GM19035 (cell line): ENCODE measurements at regions not wholly inside any gene's neighbourhood (a gene's known extent, or its start where the extent isn't known, plus 50 kb on each side); places are given as distances from the start of the nearest gene placed in this dataset.
"Not testable (repeated sequence)": the region's sequence is repeated elsewhere in the genome, so short reads cannot be mapped to it uniquely, and the experiment has no call there.

Source experiments
- ATAC-seq: cut with Tn5 transposase; IDR thresholded peaks from one replicate; pipeline ENCODE4 v1.9.1; 2021; ENCODE audit not compliant: unreplicated experiment

DNA sequence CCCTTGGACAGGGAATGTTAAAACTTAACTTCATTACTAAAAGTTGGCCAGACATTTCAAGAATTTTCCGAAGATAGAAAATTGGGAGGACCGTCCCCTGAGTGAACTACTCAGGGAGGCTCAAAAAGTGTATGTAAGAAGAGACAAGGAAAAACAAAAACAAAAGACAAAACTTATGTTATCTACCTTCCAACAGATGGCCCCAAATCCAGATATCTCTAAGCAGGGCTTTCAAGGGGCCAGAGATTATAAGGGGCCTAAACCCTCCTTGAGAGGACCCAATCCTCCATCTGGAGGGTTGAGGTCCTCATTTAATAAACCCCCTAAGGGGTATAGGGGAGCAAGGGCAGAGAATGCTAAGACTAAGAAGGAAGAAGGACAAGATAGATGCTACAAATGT is 203.6 kb downstream of the SH2D4B start:
- no peak for ATAC-seq

DNA sequence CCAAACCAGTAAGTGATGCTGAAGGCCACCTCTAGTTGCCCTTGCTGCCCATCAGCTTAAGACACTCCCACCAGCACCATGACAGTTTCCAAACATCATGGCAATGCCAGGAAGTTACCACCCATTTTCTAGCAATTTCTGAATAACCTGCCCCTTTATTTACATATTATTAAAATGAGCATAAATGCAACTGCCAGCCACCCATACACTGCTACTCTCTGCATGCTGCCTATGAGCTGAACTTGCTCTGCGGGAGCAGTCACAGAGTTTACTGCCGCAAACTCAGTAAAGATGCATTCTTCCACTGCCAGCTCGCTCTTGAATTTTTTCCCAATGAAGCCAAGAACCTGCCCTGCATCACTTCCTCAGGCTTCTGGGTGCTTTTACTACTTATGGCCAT is 212.6 kb downstream of the SH2D4B start:
- no peak for ATAC-seq

DNA sequence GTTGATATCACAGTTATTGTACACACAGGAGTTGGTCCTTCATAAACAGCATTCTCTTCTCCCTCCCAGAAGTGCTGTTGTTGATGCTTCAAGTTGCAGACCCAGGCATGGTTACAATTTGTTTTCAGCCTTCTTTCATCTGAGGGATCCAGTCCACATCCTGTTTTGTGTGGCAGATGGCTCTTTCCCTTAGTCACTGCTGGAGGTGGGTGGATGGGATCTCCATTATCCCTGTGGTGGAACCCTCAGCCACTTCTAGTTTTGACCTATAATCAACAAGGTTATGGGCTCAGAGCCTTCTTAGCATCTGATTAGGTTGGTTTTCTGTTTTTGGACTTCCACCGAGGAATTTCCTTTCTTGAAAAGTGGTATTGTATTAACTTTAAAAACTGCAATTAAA is 214.2 kb downstream of the SH2D4B start:
- no peak for ATAC-seq

DNA sequence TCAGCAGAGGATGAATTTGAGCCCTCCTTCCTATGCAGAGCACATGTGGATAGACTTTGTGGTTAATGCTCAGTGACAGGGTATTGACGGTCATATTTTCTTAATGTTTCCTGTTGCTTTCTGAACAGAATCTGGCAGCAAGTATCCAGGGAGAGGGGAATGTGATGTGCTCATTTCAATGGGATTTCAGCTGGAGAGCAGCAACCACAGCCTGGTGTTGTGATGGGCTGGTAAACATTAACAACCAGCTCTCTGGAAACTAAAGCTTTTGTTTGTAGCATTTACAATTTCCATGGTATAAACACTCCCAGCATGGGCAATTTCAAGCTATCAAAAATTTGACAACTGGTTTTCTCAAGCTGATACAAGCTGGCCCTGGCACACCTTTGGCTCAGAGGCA is 215.9 kb downstream of the SH2D4B start:
- no peak for ATAC-seq

DNA sequence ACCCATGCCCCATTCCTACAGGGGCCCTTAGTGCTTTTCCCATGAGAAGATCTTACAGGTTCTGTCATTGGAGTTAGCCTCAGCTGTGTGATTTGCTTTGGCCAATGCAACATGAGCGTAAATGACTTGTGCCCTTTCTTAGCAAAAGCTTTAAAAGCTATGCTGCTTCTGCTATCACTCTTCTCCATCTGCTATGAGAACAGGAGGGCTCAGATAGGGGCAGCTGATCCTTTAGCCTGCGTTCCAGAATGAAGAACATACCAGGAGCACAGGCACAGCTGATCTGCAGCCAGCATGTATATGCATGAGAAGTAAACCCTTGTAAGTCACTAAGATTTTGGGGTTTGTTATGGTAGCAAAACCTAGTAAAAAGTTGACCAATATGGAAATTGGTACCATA is 218.2 kb downstream of the SH2D4B start:
- no peak for ATAC-seq

DNA sequence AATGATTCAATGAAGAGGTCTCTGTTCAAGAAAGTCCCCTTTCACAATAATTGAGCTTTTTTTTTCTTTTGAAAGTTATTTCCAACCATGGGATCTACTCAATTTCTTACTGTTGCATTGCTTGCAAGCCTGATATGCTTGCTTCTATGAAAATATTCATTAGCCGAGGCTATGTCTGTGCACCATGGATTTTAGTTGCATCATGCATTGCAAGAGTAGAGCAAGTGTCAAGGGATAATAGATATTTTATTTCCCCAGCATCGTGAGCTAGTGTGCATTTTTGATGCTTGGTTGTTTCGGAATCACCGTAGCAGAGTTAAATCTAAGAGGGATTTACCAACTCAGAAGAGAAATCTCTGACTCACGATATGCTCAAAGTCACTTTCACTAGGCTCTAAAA is 222.0 kb downstream of the SH2D4B start:
- ATAC-seq: no peak

DNA sequence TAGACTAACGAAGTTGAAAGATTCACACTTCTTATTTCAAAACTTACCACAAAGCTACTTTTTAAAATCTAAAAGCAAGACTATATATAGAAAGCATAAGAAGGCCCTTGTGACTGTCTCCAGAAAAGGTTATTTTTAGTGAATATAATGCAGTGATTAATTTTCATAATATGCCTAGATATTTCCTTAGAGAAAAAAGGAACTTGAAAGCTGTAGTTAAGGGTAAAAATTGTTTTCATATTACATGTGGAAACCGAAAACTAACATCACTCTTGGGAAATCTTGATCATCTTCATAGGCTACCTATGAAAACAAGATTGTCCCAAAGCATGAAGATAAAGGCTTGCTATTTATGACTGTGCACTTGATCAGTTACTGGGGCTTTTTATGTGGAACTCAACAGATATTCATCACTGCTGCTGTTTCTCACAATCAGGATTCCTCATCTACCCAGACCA is 223.2 kb downstream of the SH2D4B start:
- ATAC-seq: no peak

DNA sequence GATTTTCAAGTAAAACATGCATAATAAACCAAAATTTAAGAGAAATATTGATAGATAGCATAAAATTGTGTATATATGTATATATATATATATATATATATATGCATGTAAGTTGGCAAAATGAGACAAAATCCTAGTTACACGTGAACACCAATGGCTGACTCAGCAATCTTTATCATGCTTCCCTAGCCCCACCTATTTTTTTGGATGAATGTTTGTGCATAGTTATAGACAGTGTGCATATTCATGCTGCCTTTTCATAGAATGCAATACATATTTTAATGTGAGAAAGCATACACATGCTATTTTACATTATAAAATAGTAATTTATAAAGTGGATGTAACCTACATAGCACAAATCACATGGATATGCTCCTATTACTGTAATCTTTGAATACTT is 230.3 kb downstream of the SH2D4B start:
- ATAC-seq: no peak

DNA sequence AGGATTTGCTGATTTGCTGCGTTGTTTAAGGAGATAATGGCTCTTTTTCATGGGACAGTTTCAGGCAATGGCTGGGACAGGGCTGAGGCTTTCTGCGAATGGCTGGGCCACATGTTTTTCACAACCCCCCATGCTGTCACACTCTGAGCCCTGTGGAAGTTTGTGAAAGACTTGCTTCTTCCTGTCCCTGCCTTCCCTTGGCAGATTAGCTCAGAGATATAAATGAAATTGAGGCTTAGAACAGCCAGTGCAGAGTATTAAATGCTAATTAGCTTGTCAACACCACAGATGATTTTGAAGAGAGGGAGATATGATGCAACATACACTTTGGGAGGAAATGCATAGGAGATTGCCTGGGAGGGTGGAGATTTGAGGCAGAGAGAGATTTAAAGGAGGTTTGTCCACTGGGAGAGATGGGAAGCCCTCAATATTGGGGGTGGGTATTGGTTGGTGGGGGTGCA is 232.0 kb downstream of the SH2D4B start:
- no peak for ATAC-seq

DNA sequence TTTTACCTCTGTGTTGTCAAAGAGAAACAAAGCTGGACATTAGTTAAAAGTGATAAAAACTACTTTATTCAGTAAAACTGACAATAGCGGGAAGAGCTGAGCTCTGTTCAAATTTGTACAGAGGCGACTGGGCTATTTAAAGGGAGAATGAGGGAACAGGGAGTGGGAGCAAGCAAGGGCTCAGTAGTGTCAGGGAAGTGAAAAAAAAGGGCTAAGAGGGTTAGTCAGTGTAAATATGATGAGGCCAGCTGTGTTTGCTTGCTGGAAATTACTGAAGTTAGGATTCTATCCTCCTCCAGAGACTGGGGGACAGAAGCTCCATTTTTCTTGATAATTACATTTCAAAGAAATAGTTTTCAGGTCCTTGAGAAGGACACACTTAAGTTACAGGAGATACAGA is 232.5 kb downstream of the SH2D4B start:
- ATAC-seq: no peak

DNA sequence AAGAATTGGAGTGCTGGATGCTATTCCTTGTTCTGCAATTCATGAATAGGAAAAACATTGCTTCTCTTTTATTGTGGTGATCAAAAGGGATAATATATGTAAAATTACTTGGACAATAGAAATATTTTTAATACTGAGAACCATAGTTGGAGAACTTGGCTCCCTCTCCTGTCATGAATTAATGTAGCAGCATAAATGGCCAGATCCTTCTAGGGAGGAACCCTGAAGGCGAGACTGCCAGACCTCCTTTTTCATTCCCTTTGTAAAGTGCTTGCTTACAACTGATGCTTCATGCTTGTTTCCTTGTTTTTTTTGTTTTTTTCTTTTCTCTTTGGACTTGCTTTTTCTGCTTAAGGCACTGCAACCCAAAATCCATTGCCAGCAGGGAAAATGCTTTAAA is 233.6 kb downstream of the SH2D4B start:
- ATAC-seq: no peak

DNA sequence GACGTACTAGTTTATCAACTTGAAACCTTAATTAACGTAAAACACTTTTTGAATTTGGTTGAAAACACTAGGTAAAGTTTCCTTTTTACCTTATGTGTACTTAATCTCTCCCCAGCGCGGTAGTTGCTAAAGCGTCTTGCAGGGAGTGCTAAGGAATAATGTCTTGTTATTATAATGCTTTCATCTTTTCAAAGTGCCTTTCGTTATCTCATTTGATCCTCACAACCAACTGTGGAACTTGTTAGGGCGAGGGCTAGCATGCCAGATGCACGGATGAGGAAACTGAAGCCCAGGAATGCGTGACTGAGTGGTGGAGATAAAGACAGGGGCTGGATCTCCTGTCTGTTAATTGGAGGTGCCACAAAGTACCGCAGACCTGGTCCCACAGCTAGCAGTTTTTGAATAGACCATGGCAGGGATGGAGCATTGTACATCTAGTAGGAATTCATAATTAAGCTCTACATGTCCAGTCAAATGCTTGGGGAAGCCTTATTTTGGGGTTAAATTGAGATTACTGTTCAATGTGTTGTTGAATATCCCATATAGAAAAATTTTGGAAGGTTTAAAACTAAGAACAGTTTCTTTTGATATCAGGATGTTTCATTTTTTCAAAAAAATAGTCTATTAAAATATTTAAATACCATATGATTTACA is 234.3 kb downstream of the SH2D4B start:
- ATAC-seq: no peak

DNA sequence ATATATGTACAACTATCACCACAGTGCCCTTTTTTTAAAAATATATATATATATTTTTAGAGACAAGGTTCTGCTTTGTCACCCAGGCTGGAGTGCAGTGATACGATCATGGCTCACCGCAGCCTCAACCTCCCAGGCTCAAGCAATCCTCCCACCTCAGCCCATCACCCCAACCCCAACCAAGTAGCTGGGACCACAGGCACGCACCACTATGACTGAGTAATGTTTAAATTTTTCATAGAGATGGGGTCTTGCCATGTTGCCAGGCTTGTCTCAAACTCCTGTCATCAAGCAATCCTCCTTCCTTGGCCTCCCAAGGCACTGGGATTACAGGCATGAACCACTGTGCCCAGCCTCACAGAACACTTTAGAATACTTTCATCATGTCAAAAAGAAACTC is 234.9 kb downstream of the SH2D4B start:
- no peak for ATAC-seq

DNA sequence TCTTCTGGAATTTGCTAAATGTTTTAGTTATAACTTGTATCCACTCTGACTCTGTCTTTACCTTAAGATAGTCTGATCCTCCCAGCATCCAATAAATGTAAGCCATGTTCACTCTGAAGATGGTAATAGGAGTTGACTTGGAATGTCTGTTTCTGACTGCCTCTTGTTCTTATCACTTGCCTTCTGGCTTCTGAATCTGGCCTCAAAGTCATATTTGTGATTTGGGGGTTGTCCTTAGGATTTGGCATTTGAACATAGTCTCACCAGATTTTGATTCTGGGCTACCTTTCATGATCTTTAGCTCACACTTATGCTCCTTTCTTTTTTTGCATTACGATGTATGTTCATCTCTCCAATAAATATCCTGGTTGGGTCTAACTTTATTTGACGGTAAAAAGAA is 247.0 kb downstream of the SH2D4B start:
- no peak for ATAC-seq

DNA sequence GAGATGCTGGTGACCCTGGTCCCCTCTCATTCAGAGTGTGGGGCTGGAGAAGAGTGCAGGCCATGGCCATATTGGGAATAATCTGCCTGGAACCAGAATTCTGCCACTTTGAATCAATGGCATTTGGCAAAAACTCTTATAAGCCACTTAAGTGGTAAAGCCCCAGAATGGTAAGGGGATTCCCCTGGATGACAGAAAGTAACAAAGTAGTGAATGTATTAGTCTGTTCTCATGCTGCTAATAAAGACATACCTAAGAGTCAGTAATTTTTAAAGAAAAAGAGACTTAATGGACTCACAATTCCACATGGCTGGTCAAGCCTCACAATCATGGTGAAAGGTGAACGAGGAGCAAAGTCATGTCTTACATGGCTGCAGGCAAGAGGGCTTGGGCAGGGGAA is 248.6 kb downstream of the SH2D4B start:
- ATAC-seq: no peak

DNA sequence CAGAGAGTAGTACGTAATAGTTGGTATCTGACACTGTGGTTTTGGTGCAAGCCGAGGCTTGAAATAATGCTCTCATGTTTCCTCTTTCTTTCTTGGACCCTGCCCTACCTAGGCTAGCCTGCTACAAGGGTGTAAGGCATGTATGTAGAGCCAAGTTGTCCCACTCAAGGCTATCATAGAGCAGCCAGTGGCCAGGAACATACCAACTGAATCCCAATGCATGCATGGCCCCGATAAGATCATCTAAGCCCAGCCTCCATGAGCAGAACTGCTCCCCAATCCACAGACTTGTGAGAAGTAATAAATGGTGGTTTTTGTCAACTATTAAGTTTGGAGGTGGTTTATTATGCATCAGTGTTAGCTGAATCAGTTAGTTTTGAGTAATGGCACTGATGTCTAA is 250.2 kb downstream of the SH2D4B start:
- ATAC-seq: no peak

DNA sequence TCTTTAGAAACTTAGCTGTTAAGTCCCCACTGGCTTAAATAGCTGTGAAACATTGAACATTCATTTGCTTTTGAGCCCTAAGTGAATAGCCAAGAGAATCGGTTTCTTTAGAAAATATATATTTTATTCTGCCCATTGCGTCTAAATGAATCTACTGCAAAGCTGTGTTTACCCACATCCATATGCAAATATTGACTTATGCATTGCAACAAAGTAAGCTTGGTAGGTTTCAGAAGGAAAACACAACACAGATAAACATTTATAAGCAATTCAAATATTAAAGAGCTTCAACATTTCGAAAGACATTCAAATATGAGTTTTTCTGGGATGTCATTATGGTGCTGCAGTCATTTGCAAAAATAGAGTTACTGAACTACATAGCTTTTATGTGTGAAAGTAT is 257.3 kb downstream of the SH2D4B start:
- no peak for ATAC-seq

DNA sequence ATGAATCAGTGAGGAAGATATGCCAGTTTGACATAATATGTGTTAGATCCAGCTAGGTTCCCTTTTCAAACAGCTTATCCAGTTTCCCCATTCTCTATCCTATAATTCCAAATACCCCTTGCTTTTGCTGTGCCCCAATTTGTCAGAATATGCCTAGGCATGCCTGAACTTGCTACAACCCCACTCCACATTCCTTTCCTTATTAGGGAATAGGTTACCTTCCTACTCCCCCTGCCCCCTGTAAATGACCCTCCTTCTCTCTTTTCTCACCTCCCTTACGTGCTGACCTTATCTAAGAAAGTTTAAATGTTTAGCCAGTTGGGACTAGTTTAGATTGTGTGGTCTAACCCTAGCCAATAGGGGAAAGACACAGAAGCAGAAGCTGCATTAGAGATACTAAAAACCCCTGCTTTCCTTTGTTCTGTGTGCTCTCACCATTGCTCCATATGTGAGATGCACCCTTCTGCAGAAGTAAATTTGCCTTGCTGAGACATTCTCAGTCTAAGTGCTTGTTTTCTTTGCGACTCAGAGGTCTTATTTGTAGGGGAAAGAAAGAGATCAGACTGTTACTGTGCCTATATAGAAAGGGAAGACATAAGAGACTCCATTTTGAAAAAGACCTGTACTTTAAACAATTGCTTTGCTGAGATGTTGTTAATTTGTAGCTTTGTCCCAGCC is 267.8 kb downstream of the SH2D4B start:
- ATAC-seq: no peak

DNA sequence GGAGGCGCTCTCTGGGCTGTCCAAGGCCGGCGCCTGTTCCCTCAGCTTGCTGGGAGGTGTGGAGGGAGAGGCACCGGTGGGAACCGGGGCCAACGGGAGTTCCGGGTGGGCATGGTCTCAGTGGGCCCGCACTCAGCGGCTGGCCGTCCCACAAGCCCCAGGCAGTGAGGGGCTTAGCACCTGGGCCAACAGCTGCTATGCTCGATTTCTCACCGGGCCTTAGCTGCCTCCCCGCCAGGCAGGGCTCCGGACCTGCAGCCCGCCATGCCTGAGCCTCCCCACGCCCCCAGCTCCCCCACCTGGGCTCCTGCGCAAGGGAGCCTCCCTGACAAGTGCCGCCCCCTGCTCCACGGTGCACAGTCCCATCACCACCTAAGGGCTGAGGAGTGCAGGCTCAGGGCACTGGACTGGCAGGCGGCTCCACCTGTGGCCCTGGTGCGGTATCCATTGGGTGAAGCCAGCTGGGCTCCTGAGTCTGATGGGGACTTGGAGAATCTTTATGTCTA is 276.5 kb downstream of the SH2D4B start:
- no peak for ATAC-seq

DNA sequence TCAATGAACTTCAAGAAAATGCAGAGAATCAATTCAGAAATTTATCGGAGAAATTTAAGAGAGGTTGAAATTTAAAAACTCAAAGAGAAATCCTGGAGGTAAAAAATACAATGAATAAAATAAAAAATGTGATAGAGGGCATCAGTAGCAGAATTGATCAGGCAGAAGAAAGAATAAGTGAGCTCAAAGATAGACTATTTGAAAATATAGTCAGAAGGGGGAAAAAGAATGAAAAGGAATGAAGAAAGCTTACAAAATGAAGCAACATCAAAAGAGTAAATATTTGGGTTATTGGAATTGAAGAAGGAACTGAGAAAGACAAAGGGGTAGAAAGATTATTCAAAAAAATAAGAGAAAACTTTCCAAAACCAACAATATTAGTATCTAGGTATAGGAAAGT is 291.4 kb downstream of the SH2D4B start:
- ATAC-seq: no peak

DNA sequence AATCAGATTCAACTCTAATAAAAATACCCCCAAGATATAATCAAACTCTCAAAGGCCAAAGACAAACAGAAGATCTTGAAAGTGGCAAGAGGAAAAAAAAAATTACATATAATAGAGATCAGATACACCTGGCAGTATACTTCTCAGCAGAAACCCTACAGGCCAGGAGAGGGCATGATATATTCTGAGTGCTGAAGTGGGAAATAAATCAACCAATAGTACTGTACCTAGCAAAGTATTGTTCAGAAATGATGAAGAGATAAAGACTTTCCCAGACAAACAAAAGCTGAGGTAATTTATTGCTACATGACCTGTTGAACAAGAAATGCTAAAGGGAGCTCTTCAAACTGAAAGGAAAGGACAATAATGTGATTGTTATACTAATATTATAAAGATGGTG is 291.9 kb downstream of the SH2D4B start:
- ATAC-seq: no peak

DNA sequence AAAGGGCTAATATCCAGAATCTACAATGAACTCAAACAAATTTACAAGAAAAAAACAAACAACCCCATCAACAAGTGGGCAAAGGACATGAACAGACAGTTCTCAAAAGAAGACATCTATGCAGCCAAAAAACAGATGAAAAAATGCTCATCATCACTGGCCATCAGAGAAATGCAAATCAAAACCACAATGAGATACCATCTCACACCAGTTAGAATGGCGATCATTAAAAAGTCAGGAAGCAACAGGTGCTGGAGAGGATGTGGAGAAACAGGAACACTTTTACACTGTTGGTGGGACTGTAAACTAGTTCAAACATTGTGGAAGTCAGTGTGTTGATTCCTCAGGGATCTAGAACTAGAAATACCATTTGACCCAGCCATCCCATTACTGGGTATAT is 295.0 kb downstream of the SH2D4B start:
- not testable (repeated sequence) for ATAC-seq
